A549 (cell line): ENCODE measurements at regions not wholly inside any gene's neighbourhood (a gene's known extent, or its start where the extent isn't known, plus 50 kb on each side); places are given as distances from the start of the nearest gene placed in this dataset.

ENCODE experiments used
- ATAC-seq, 2 experiments: fragments of 200-7000 bp in 1 of 2; fragments of >200 bp in 1 of 2; cut with Nextera tagmentation in 1 of 2; cut with Tn5 transposase in 1 of 2; 3 replicates each; pipeline versions ENCODE4 v1.8.0 to v1.9.1; 2018 to 2020; ENCODE audit warnings: mild to moderate bottlenecking in 1 of 2, moderate library complexity in 1 of 2
- CTCF ChIA-PET: fragments of 300-600 bp; sonication (Branson Sonifier 250); formaldehyde crosslinking; extraction: SDS; loops from one replicate; lab custom pipeline; 2021; ENCODE audit warnings: antibody characterized with exemption, inconsistent platforms; lab: Yijun Ruan, JAX
- POLR2A ChIA-PET: fragments of 350-600 bp; formaldehyde crosslinking; extraction: SDS; loops from one replicate; lab custom pipeline; 2021; ENCODE audit warnings: antibody characterized with exemption, inconsistent platforms; lab: Yijun Ruan, JAX
- DNase-seq, 2 experiments: peaks; one replicate each; pipeline versions ENCODE4 v3.0.0 to v3.0.0-alpha.2; 2011 to 2016; ENCODE audit warnings: low read depth in 1 of 2, low spot score in 1 of 2
- FAIRE-seq: peaks from 2 replicates; lab custom pipeline; 2011; peaks lifted over from hg19 to GRCh38; lab: Jason Lieb, UNC
- H3K27ac ChIP-seq, 2 experiments: fragments of >200 bp; sonication (Bioruptor Twin); formaldehyde crosslinking; 3 replicates each; pipeline ENCODE4 v1.5.1; 2016 to 2017
- H3K4me1 ChIP-seq: fragments of >200 bp; sonication (Bioruptor Twin); formaldehyde crosslinking; 3 replicates; pipeline ENCODE4 v1.6.1; 2016
- H3K4me2 ChIP-seq: fragments of >200 bp; sonication (Bioruptor Twin); formaldehyde crosslinking; 3 replicates; pipeline ENCODE4 v1.6.1; 2016
- H3K4me3 ChIP-seq: fragments of >200 bp; sonication (Bioruptor Twin); formaldehyde crosslinking; 3 replicates; pipeline ENCODE4 v1.5.1; 2016
- H3K9me3 ChIP-seq: fragments of >200 bp; sonication (Bioruptor Twin); formaldehyde crosslinking; 3 replicates; pipeline ENCODE4 v1.6.1; 2016
- BHLHE40 ChIP-seq: IDR thresholded peaks from 2 replicates; pipeline ENCODE4 v1.6.1; 2012; ENCODE audit warnings: low read depth, low read length, inconsistent platforms
- CBX2 ChIP-seq: fragments of 200-600 bp; sonication (generic); IDR thresholded peaks from 2 replicates; pipeline ENCODE4 v1.6.1; 2016; ENCODE audit warnings: low read depth, mild to moderate bottlenecking, borderline replicate concordance
- CEBPB ChIP-seq, 2 experiments: fragments of >200 bp in 1 of 2; sonication (Bioruptor Twin) in 1 of 2; formaldehyde crosslinking in 1 of 2; IDR thresholded peaks; 2 replicates each; pipeline ENCODE4 v1.6.1; 2012 to 2016
- CHD2 ChIP-seq: fragments of 150-350 bp; IDR thresholded peaks from 2 replicates; pipeline ENCODE4 v1.6.1; 2014; ENCODE audit warnings: low read length; ENCODE audit not compliant: partially characterized antibody
- EP300 ChIP-seq, 2 experiments: fragments of >200 bp; sonication (Bioruptor Twin); formaldehyde crosslinking; IDR thresholded peaks; 2 replicates in 1 of 2; 3 replicates in 1 of 2; pipeline ENCODE4 v1.6.1; 2016 to 2017
- ESRRA ChIP-seq: fragments of 150-350 bp; IDR thresholded peaks from 2 replicates; pipeline ENCODE4 v1.6.1; 2014; ENCODE audit warnings: mild to moderate bottlenecking, low read length, borderline replicate concordance
- FOSB ChIP-seq: fragments of 250-450 bp; sonication (Bioruptor Pico); IDR thresholded peaks from 2 replicates; pipeline ENCODE4 v1.5.0; 2020; ENCODE audit warnings: mild to moderate bottlenecking, moderate library complexity
- HOXB5 ChIP-seq: fragments of 250-450 bp; sonication (Bioruptor Pico); IDR thresholded peaks from 2 replicates; pipeline ENCODE4 v1.5.0; 2020; ENCODE audit warnings: mild to moderate bottlenecking, moderate library complexity
- NFE2L2 ChIP-seq: fragments of 150-350 bp; conservative IDR thresholded peaks from 2 replicates; pipeline ENCODE4 v1.6.1; 2014; ENCODE audit warnings: low read length
- NR3C1 ChIP-seq: fragments of >200 bp; sonication (Bioruptor Twin); formaldehyde crosslinking; IDR thresholded peaks from 3 replicates; pipeline ENCODE4 v1.6.1; 2017
- PHF8 ChIP-seq: fragments of 200-600 bp; sonication (generic); IDR thresholded peaks from 2 replicates; pipeline ENCODE4 v1.6.1; 2016; ENCODE audit warnings: low read depth, mild to moderate bottlenecking, antibody characterized with exemption, moderate library complexity, borderline replicate concordance
- POLR2A ChIP-seq: IDR thresholded peaks from 2 replicates; pipeline ENCODE4 v1.6.1; 2012; ENCODE audit warnings: mild to moderate bottlenecking, low read length
- RCOR1 ChIP-seq: fragments of 150-350 bp; IDR thresholded peaks from 2 replicates; pipeline ENCODE4 v1.6.1; 2014; ENCODE audit warnings: antibody characterized with exemption, low read length, low read depth
- RNF2 ChIP-seq: fragments of 200-600 bp; sonication (generic); IDR thresholded peaks from 2 replicates; pipeline ENCODE4 v1.6.1; 2016; ENCODE audit warnings: low read depth, mild to moderate bottlenecking, antibody characterized with exemption, moderate library complexity, borderline replicate concordance
- SREBF2 ChIP-seq: fragments of 450-650 bp; IDR thresholded peaks from 2 replicates; pipeline ENCODE4 v1.6.1; 2014; ENCODE audit warnings: mild to moderate bottlenecking, moderate library complexity
- WGBS: methylation state at CpG from one replicate; pipeline ENCODE4 v1.1.6; 2017; ENCODE audit errors: missing lambda C conversion rate; 5-methylcytosine and 5-hydroxymethylcytosine counted together
- TF ChIP-seq, protein P1 (sequence below): fragments of 250-450 bp; sonication (Bioruptor Pico); IDR thresholded peaks from 2 replicates; pipeline ENCODE4 v1.5.0; 2020; ENCODE audit warnings: low read depth, mild to moderate bottlenecking, moderate library complexity
- TF ChIP-seq, protein P2 (sequence below): fragments of >200 bp; sonication (Bioruptor Twin); formaldehyde crosslinking; IDR thresholded peaks from 3 replicates; pipeline ENCODE4 v1.5.1; 2016
- TF ChIP-seq, protein P3 (sequence below): IDR thresholded peaks from 2 replicates; pipeline ENCODE4 v1.6.1; 2012
- TF ChIP-seq, protein P4 (sequence below): fragments of >200 bp; sonication (Bioruptor Twin); formaldehyde crosslinking; IDR thresholded peaks from 3 replicates; pipeline ENCODE4 v1.6.1; 2016

DNA sequence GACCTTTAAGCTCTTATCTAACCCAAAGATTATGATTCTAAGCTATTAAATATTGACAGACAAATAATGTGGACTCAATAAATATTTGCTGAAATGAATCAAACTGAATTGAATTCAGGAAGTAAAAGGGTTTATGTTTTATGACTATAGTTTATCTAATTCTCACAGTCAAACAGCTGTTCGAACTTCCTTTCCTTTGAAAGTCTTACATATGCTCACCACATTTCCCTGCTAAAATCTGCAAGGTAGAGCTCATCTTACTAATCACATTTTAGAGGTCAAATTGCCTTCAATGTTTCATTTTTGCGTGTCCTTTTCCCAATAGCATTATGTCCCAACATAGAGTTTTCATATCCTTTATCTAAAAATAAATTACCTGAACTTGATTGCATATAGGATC, 154.9 kb upstream of the PPP1R3A start:
- ChIA-PET CTCF (no interaction called here), POLR2A (no interaction called here)
- TF ChIP-seq, protein P1, sequence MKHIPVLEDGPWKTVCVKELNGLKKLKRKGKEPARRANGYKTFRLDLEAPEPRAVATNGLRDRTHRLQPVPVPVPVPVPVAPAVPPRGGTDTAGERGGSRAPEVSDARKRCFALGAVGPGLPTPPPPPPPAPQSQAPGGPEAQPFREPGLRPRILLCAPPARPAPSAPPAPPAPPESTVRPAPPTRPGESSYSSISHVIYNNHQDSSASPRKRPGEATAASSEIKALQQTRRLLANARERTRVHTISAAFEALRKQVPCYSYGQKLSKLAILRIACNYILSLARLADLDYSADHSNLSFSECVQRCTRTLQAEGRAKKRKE (CRISPR knock-in tag): no peak
- no peak for FAIRE-seq
- no peak overlapping the region for H3K4me3 ChIP-seq
- 29% methylated on average over 2 of the region's 2 CpGs for WGBS
- no peak overlapping the region for H3K27ac ChIP-seq
- H3K4me2 ChIP-seq: no peak overlapping the region
- no peak for ATAC-seq
- DNase-seq: no peak
- no peaks in the 10 kb centered on the region for H3K4me1 ChIP-seq
- no peaks in the 10 kb centered on the region for H3K9me3 ChIP-seq

- no peak overlapping the region for H3K4me3 ChIP-seq
- CTCF ChIA-PET: interaction anchor here (1.4 kb wide), 1 partner anchor 12 kb away, joined by 6 read pairs; no protein-coding TSS in a partner anchor
- TF ChIP-seq SREBF2 (no peak), CEBPB (IDR thresholded peaks at IDR 0.05) (peak; percentile 44 to 56; a peak in 3 of 4 replicates), CBX2 (no peak), BHLHE40 (no peak), NR3C1 (no peak)
- no peak for DNase-seq
- no peak overlapping the region for H3K4me2 ChIP-seq
- no peak for ATAC-seq
- no peak overlapping the region for H3K27ac ChIP-seq
- POLR2A ChIA-PET: no interaction called here
- FAIRE-seq: no peak
- no peaks in the 10 kb centered on the region for H3K4me1 ChIP-seq
- no peaks in the 10 kb centered on the region for H3K9me3 ChIP-seq
Measured at GRCh38 chr7:114070246-114070645, 151.4 kb upstream of the PPP1R3A start.

- no peak overlapping the region for H3K4me3 ChIP-seq
- H3K4me2 ChIP-seq: no peak overlapping the region
- no peak overlapping the region for H3K27ac ChIP-seq
- CTCF ChIA-PET: no interaction called here
- FAIRE-seq (no peak), DNase-seq (no peak), ATAC-seq (no peak)
- POLR2A ChIA-PET: no interaction called here
- H3K9me3 ChIP-seq: no peaks in the 10 kb centered on the region
- no peaks in the 10 kb centered on the region for H3K4me1 ChIP-seq
- 40% methylated on average over 3 of the region's 3 CpGs for WGBS
- TF ChIP-seq NFE2L2 (no peak), NR3C1 (no peak), POLR2A (no peak), CBX2 (no peak), BHLHE40 (no peak), RCOR1 (no peak), FOSB (CRISPR knock-in tag) (no peak), RNF2 (no peak), CHD2 (no peak), ESRRA (no peak)
- TF ChIP-seq, protein P2, sequence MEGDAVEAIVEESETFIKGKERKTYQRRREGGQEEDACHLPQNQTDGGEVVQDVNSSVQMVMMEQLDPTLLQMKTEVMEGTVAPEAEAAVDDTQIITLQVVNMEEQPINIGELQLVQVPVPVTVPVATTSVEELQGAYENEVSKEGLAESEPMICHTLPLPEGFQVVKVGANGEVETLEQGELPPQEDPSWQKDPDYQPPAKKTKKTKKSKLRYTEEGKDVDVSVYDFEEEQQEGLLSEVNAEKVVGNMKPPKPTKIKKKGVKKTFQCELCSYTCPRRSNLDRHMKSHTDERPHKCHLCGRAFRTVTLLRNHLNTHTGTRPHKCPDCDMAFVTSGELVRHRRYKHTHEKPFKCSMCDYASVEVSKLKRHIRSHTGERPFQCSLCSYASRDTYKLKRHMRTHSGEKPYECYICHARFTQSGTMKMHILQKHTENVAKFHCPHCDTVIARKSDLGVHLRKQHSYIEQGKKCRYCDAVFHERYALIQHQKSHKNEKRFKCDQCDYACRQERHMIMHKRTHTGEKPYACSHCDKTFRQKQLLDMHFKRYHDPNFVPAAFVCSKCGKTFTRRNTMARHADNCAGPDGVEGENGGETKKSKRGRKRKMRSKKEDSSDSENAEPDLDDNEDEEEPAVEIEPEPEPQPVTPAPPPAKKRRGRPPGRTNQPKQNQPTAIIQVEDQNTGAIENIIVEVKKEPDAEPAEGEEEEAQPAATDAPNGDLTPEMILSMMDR: no peak
- TF ChIP-seq, protein P3, sequence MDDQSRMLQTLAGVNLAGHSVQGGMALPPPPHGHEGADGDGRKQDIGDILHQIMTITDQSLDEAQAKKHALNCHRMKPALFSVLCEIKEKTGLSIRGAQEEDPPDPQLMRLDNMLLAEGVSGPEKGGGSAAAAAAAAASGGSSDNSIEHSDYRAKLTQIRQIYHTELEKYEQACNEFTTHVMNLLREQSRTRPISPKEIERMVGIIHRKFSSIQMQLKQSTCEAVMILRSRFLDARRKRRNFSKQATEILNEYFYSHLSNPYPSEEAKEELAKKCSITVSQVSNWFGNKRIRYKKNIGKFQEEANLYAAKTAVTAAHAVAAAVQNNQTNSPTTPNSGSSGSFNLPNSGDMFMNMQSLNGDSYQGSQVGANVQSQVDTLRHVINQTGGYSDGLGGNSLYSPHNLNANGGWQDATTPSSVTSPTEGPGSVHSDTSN: no peak
- TF ChIP-seq, protein P4, sequence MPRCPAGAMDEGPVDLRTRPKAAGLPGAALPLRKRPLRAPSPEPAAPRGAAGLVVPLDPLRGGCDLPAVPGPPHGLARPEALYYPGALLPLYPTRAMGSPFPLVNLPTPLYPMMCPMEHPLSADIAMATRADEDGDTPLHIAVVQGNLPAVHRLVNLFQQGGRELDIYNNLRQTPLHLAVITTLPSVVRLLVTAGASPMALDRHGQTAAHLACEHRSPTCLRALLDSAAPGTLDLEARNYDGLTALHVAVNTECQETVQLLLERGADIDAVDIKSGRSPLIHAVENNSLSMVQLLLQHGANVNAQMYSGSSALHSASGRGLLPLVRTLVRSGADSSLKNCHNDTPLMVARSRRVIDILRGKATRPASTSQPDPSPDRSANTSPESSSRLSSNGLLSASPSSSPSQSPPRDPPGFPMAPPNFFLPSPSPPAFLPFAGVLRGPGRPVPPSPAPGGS: no peak
- TF ChIP-seq, all 56 proteins: peak for 0
Measured at GRCh38 chr7:114062810-114063209, 144.0 kb upstream of the PPP1R3A start.

- no peak overlapping the region for H3K4me3 ChIP-seq
- CTCF ChIA-PET: no interaction called here
- 3% methylated on average over 2 of the region's 2 CpGs for WGBS
Measured at GRCh38 chr7:114051871-114052331, 133.1 kb upstream of the PPP1R3A start.

More at GRCh38 chr7:114051871-114052331, 133.1 kb upstream of the PPP1R3A start:
- no peak for FAIRE-seq
- Histone ChIP-seq H3K9me3 (no peaks in the 10 kb centered on the region), H3K4me1 (0 out of 3 replicates have a peak, but pooled peaks cover 4% of the 10 kb centered on the region), H3K4me2 (no peak overlapping the region), H3K27ac (no peak overlapping the region)
- DNase-seq: no peak
- TF ChIP-seq PHF8 (no peak), HOXB5 (CRISPR knock-in tag) (no peak), EP300 (IDR thresholded peaks at IDR 0.05) (no peak)
- no peak for ATAC-seq
- POLR2A ChIA-PET: no interaction called here
